Epithelial cell of esophagus (primary cell): ENCODE measurements at regions not wholly inside any gene's neighbourhood (a gene's known extent, or its start where the extent isn't known, plus 50 kb on each side); places are given as distances from the start of the nearest gene placed in this dataset.

Source experiments
- DNase-seq: peaks from one replicate; pipeline ENCODE4 v3.0.0; 2010; ENCODE audit warnings: low read depth
- H3K4me3 ChIP-seq: 2 replicates; pipeline ENCODE4 v1.5.1; 2011; ENCODE audit warnings: mild to moderate bottlenecking, low read length, control low read depth
- CTCF ChIP-seq: IDR thresholded peaks from 2 replicates; pipeline ENCODE4 v1.5.1; 2011; ENCODE audit warnings: low read depth, mild to moderate bottlenecking, low read length, control low read depth, inconsistent platforms; ENCODE audit not compliant: insufficient read depth; ENCODE audit errors: missing control alignments

GRCh38 chr2:43009448-43009847, 217.0 kb downstream of the ZFP36L2 start:
- H3K4me3 ChIP-seq, result no peak overlapping the region
- DNase-seq, result no peak
- no peak for TF ChIP-seq CTCF

DNA sequence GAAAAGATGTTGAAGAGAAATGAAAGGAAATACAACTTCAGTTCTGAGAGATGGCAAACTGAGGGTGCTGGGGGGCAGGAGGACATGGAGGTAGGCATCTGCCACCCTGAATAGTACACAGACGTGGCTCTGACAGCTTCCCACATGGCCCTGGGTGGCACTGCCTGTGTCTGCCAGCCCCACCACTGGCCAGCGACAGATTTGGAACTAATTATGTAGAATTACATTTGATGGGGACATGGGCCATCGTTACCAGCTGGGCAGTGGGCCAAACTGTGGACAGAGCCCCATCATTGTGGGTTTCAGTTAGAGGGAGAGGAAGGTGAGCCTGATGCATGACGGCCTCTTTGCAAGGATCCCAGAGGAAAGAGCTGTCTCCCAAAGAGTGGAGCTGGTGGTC, 216.0 kb upstream of the HAAO start:
- no peak overlapping the region for H3K4me3 ChIP-seq
- no peak for TF ChIP-seq CTCF
- DNase-seq, result no peak

- DNase-seq, result no peak
- no peak for TF ChIP-seq CTCF
- H3K4me3 ChIP-seq, result no peak overlapping the region
These were observed 215.5 kb upstream of the HAAO start for GRCh38 chr2:43007901-43008300.

- no peak for DNase-seq
- H3K4me3 ChIP-seq, result no peak overlapping the region
- no peak for TF ChIP-seq CTCF
These were observed 214.6 kb upstream of the HAAO start for GRCh38 chr2:43006834-43007543.

DNA sequence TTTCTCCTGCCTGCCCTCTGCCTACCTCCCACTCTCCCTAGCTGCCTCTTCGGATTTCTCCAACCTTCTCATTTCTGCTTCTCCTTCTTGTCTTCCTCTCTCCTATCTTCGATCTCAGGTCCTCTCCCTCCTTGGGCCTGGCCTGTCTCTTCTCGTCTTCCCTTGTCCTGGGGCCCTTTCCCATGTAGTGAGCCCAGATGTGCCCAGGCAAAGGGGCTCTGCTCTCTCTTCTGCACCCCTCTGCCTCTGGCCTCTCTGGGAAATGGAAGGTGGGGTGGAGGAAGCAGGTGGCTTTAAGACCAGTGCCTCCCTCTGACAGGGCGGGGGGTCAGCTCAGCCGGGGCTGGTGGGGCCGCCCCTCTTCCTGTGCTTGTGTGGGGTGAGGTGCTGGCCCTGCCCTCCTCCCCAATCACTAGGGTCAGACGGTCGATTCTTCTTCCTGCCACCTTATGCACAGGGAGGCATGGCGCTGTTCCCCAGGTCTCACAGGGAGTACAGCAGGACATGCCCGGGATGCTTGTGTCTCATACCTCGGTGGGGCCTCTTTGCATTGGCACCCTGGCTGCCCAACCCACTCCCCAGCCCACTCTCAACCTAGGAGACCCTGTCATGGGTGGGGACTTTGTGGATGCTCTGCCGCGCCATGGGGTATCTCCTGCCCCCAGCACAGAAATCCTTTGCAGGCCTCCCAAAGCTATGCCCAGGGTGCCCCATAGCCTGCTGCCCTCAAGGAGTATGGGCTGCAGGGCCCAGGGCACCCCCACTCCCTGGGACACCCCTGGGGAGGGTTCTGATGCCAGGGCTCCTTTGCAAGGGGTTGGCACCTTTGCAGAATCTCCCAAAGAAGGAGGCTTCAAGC, 213.8 kb upstream of the HAAO start:
- TF ChIP-seq CTCF, result no peak
- no peak overlapping the region for H3K4me3 ChIP-seq
- no peak for DNase-seq

DNA sequence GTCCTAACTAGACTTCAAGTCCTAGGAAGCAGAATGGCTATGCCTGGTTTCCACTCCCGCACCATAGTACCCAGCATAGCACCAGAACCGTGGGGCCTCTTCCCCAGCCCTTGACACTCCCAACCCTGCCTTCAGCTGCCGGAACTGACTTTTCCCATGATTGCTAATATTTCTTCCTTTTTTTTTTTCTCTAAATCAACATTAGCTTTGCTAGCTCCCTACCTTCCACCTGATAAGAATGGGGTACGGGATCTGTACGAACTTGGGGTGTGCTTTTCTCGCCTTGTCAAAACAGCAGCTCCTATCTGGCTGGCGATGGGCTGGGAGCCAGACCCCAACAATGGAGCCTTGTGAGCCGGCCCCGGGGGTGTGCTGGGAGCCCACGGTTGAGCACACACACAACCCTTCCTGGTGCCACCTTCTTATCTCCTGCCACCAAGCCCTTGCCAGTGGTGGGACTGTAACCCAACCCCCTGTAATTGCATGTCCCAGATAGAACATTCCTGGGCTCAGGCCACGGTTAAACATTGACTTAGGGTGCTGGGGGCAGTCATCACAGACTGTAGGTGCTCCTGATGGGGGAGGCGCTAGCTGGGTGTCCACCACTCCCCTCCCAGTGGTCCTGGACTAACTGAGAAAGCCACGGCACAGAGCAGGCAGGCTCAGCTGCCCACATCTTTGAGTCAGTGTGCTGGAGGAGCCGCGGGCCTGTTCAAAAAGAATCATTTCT, 213.0 kb upstream of the HAAO start:
- H3K4me3 ChIP-seq, result no peak overlapping the region
- DNase-seq, result no peak
- no peak for TF ChIP-seq CTCF
